ENCODE measurements at regions not wholly inside any gene's neighbourhood (a gene's known extent, or its start where the extent isn't known, plus 50 kb on each side); places are given as distances from the start of the nearest gene placed in this dataset.

DNA sequence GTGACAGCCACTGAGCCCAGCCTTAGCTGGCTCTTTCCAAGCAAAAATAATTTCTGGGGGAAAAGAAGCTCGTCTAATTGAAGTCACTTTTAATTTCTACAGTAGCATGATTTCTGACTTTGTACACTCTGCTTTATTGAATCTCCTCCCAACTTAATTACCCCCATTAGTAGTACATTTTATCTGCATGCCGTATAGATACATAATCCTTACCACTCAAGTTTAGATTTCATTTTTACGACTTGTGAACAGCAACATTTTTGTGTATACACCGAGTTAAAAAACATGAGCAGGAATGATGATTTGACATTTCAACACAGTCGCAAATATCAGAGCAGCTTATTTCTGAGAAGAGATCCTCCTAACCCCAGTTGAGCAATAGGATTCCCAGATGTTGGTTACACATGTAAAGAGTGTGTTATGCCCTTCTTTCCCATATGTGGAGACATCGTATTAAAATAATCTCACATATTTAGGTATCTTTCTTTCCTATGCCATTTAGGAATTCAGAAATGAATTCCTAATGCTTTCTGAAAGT lies 127.3 kb upstream of the MTHFD1L start:
- Histone ChIP-seq H3K36me3 (no peaks in the 10 kb centered on the region), H3K4me3 (no peak overlapping the region), H3K27ac (no peak overlapping the region), H3K27me3 (no peaks in the 10 kb centered on the region), H3K4me1 (ENCODE audit: low read depth) (peaks cover 12% of the 10 kb centered on the region), H3K9me3 (ENCODE audit: low read depth) (no peaks in the 10 kb centered on the region)
- no peak for DNase-seq (ENCODE audit: low read depth in 1 of 2, low spot score in 1 of 2)
- TF ChIP-seq, protein P1, sequence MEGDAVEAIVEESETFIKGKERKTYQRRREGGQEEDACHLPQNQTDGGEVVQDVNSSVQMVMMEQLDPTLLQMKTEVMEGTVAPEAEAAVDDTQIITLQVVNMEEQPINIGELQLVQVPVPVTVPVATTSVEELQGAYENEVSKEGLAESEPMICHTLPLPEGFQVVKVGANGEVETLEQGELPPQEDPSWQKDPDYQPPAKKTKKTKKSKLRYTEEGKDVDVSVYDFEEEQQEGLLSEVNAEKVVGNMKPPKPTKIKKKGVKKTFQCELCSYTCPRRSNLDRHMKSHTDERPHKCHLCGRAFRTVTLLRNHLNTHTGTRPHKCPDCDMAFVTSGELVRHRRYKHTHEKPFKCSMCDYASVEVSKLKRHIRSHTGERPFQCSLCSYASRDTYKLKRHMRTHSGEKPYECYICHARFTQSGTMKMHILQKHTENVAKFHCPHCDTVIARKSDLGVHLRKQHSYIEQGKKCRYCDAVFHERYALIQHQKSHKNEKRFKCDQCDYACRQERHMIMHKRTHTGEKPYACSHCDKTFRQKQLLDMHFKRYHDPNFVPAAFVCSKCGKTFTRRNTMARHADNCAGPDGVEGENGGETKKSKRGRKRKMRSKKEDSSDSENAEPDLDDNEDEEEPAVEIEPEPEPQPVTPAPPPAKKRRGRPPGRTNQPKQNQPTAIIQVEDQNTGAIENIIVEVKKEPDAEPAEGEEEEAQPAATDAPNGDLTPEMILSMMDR (IDR thresholded peaks at IDR 0.05; ENCODE audit: low read depth, low read length) = no peak

DNA sequence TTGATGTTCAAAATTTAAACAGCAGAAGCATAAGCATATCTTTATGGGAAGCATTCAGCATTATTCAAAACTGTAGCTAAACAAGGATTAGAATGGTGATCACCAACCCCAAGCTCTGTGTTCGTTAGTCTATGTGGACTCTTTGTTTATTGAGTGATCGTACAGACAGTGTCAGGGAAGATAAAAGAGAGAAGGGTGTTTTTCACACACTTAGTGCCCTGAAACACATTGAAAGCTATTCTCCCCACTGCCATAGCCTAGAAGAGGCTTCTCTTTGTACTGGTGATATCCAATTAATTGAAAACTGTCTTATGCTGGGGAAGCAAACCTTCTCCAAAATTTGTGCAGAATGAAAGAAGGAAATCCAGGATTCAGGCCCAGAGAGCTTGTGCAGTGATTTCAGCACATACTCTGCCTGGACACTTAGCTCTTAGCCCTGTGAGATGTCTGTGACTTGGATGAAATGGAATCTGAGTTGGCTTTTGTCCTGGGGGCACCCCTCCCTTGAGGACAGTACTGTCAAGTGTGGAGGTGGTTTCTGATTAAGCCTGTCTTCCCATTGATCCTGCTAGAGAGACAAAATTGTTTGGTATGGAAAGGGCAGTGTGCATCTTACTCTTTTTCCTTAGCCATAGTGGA lies 125.7 kb upstream of the MTHFD1L start:
- H3K36me3 ChIP-seq = no peaks in the 10 kb centered on the region
- no peak overlapping the region for H3K4me3 ChIP-seq
- peaks cover 12% of the 10 kb centered on the region for H3K4me1 ChIP-seq (ENCODE audit: low read depth)
- H3K27me3 ChIP-seq = no peaks in the 10 kb centered on the region
- H3K9me3 ChIP-seq (ENCODE audit: low read depth) = no peaks in the 10 kb centered on the region
- TF ChIP-seq, protein P1 (IDR thresholded peaks at IDR 0.05; ENCODE audit: low read depth, low read length) = no peak
- DNase-seq (ENCODE audit: low read depth in 1 of 2, low spot score in 1 of 2) = no peak
- no peak overlapping the region for H3K27ac ChIP-seq

DNA sequence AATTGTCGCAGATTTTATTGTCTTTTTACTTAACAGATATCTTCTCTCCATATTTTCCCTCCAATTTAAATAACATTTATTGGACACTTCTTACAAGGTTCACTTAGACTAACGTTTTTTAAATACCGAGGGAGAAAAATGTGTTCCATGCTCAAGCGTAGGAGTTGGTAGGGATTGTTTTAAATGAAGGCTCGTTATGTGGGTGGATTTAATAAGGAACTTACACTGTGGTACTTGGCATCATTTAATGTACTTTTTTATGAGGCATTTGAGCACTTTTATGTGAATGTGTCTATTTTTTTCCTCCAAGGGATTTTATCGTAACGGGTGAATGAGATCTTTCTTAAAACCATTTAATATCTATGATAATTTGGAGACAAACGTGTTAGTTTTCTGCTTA lies 125.0 kb upstream of the MTHFD1L start:
- Histone ChIP-seq H3K4me1 (ENCODE audit: low read depth) (peaks cover 12% of the 10 kb centered on the region), H3K9me3 (ENCODE audit: low read depth) (no peaks in the 10 kb centered on the region), H3K27ac (no peak overlapping the region), H3K4me3 (no peak overlapping the region), H3K36me3 (no peaks in the 10 kb centered on the region), H3K27me3 (no peaks in the 10 kb centered on the region)
- no peak for DNase-seq (ENCODE audit: low read depth in 1 of 2, low spot score in 1 of 2)
- TF ChIP-seq, protein P1 (IDR thresholded peaks at IDR 0.05; ENCODE audit: low read depth, low read length) = no peak

DNA sequence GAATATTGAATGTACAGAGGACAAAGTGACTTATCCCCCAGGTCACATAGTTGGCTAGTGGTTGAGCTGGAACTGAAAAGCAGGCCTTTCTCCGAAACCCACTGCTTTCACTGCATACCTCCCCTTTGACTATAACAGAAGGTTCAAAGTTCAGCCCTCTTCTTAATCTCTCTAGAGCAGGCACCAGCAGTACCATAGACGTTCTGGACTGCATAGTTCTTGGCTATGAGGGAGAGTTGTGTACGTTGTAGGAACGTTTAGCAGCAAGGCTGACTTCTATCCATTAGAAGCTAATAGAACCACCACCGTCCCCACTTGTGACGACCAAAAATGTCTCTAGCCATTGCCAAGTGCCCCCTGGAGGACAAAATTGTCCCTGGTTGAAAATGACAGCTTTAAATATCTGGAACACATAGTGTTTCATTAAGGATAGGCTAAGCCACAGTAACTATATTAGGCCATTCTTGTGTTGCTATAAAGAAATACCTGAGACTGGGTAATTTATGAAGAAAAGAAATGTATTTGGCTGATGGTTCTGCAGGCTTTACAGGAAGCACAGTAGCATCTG lies 123.8 kb upstream of the MTHFD1L start:
- DNase-seq (ENCODE audit: low read depth in 1 of 2, low spot score in 1 of 2) = peak; percentile 31 to 60
- TF ChIP-seq, protein P1 (IDR thresholded peaks at IDR 0.05; ENCODE audit: low read depth, low read length) = peak; percentile 45
- Histone ChIP-seq H3K27ac (no peak overlapping the region), H3K4me3 (no peak overlapping the region), H3K36me3 (no peaks in the 10 kb centered on the region), H3K4me1 (ENCODE audit: low read depth) (peaks cover 20% of the 10 kb centered on the region), H3K27me3 (no peaks in the 10 kb centered on the region), H3K9me3 (ENCODE audit: low read depth) (no peaks in the 10 kb centered on the region)

DNA sequence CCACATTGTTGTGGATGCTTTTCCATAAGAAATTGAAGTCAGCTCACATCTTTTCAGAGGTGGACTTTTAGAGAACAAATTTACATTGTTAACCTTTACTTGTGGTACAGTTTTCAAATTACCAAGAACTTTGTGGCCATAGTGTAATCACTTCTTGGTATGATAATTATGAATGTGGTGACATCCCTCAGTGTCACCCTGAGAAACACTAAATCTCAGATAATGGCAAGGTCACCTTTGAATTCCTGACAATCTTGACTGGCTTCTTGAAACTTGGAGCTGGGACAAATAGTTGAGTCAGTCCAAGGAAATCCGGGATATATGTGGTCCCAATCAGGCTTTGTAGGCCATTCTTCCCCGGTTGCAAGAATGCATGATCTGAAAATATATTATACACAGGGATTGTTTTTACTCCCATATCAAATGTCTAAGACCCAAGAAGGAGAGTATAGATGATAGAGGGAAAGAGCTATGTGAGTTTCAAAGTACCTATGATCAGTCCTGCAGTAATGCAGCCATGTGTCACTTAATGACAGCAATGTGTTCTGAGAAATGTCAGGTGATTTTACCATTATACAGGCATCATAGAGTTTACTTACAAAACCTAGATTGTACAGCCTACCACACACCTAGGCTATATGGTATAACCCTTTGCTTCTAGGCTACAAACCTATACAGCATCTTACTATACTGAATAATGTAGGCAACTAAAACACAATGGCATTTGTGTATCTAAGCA lies 120.8 kb upstream of the MTHFD1L start:
- DNase-seq (ENCODE audit: low read depth in 1 of 2, low spot score in 1 of 2) = no peak
- H3K9me3 ChIP-seq (ENCODE audit: low read depth) = no peaks in the 10 kb centered on the region
- TF ChIP-seq, protein P1 (IDR thresholded peaks at IDR 0.05; ENCODE audit: low read depth, low read length) = no peak
- H3K27me3 ChIP-seq = no peaks in the 10 kb centered on the region
- peaks cover 25% of the 10 kb centered on the region for H3K4me1 ChIP-seq (ENCODE audit: low read depth)
- no peaks in the 10 kb centered on the region for H3K36me3 ChIP-seq
- no peak overlapping the region for H3K27ac ChIP-seq
- H3K4me3 ChIP-seq = no peak overlapping the region

Data from cardiac muscle cell (in vitro differentiated cells and primary cell).